Retinal pigment epithelial cell (primary cell): ENCODE measurements at regions not wholly inside any gene's neighbourhood (a gene's known extent, or its start where the extent isn't known, plus 50 kb on each side); places are given as distances from the start of the nearest gene placed in this dataset.

Experiments
- DNase-seq: peaks from one replicate; pipeline ENCODE4 v3.0.0-alpha.2; 2010; ENCODE audit warnings: low read depth
- H3K4me3 ChIP-seq: 2 replicates; pipeline ENCODE4 v1.5.1; 2011; ENCODE audit warnings: mild to moderate bottlenecking, low read length, control low read depth, moderate library complexity
- TF ChIP-seq, protein P1 (sequence below): conservative IDR thresholded peaks from 2 replicates; pipeline ENCODE4 v1.5.1; 2011; ENCODE audit warnings: low read depth, low read length, control low read depth, inconsistent platforms

DNA sequence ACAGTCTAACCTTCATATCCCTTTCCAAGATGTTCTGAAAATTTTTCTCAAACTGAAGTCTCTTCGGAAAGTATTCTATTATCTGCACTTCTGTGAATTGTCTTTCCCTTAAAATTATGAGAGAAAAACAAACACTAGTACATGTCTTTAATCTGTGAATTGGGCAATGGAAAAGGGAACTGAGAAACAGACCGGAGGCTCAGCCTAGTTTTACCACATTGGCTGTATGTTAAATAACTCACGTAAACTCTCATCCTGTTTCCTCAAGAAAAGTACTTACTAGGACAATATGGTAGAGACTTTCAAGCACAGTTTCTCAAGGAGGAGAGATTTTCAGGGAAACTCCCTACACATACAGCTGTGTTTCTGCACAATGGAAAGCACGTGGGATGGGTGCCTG, 982.2 kb upstream of the SEMA6D start:
- H3K4me3 ChIP-seq: no peak overlapping the region
- no peak for DNase-seq
- TF ChIP-seq, protein P1, sequence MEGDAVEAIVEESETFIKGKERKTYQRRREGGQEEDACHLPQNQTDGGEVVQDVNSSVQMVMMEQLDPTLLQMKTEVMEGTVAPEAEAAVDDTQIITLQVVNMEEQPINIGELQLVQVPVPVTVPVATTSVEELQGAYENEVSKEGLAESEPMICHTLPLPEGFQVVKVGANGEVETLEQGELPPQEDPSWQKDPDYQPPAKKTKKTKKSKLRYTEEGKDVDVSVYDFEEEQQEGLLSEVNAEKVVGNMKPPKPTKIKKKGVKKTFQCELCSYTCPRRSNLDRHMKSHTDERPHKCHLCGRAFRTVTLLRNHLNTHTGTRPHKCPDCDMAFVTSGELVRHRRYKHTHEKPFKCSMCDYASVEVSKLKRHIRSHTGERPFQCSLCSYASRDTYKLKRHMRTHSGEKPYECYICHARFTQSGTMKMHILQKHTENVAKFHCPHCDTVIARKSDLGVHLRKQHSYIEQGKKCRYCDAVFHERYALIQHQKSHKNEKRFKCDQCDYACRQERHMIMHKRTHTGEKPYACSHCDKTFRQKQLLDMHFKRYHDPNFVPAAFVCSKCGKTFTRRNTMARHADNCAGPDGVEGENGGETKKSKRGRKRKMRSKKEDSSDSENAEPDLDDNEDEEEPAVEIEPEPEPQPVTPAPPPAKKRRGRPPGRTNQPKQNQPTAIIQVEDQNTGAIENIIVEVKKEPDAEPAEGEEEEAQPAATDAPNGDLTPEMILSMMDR: no peak

DNA sequence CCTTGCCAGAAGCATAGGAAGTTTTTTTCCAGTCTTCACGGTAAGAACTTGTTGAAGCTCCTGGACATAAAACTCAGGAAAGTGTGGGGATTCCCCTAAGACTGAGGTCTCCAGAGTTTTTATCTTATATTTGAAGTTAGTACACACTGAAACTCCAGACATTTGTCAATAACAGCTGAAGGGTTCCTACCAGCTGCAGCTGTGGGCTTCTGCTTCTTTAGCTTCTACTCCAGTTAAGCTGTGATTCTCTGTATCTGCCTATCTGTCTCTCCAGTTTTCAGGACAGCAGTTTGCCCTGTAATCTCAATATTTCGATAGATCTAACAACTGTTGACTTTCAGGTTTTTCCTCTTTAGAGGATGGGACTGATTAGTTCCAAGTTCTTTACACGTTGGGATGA, 966.0 kb upstream of the SEMA6D start:
- H3K4me3 ChIP-seq: no peak overlapping the region

GRCh38 chr15:46753946-46754345, 963.4 kb upstream of the SEMA6D start:
- no peak for DNase-seq
- no peak overlapping the region for H3K4me3 ChIP-seq
- TF ChIP-seq, protein P1: no peak

More for the DNA sequence above, 966.0 kb upstream of the SEMA6D start:
- TF ChIP-seq, protein P1: no peak
- no peak for DNase-seq

DNA sequence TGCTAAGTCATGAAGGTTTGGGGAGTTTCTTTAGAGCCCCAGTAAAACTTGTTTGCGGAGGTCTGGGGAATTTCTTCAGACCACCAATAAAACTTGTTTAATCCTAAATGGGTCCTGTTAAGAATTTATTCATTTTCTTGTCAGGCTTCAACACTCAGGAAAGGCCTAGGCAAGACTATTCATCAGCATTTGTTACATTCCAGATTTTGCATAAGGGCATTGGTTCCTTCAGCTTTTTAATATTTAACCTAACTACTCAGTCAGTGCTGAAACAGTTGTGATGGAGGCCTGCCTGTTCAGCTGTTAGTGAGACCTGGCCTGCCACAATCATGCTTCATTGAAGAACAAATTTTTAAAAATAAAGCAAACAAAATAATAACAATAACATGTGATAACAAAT, 954.2 kb upstream of the SEMA6D start:
- TF ChIP-seq, protein P1: no peak
- DNase-seq: no peak
- H3K4me3 ChIP-seq: no peak overlapping the region

- TF ChIP-seq, protein P1: no peak
- no peak for DNase-seq
- H3K4me3 ChIP-seq: no peak overlapping the region
Observed at GRCh38 chr15:46764851-46765250, 952.5 kb upstream of the SEMA6D start.

DNA sequence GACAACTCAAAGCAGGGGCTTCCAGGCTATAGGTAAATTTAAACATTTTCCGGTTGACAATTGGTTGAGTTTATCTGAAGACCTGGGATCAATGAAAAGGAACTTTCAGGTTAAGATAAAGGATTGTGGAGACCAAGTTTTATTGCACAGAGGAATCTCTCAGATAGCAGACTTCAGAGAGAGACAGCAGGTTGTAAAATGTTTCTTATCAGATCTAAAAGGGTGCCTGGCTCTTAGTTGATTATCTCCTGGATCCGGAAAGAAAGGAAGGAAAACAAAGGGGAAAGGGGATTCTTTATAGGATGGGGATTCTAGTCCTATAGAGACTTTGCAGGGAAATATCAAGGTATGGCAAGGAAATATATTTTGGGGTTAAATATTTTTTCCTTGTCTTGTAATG, 951.3 kb upstream of the SEMA6D start:
- no peak overlapping the region for H3K4me3 ChIP-seq
- TF ChIP-seq, protein P1: no peak
- DNase-seq: no peak

GRCh38 chr15:46768287-46768686, 949.0 kb upstream of the SEMA6D start:
- no peak for DNase-seq
- TF ChIP-seq, protein P1: no peak
- H3K4me3 ChIP-seq: no peak overlapping the region
